Activated CD4-positive, alpha-beta memory T cell treated with anti-CD3 and anti-CD28 coated beads, Interleukin-2, amount 10 ng/mL, durations not matched to agents 7 days and 5 days (primary cell): ENCODE measurements at regions not wholly inside any gene's neighbourhood (a gene's known extent, or its start where the extent isn't known, plus 50 kb on each side); places are given as distances from the start of the nearest gene placed in this dataset.
A peak's percentile ranks its signal among the peaks of the same experiment; 100 is the strongest.

ENCODE experiments used
- CTCF ChIA-PET: fragments of 350-600 bp; sonication (Branson Sonifier 250); formaldehyde crosslinking; loops from one replicate; lab custom pipeline; 2021; ENCODE audit warnings: antibody characterized with exemption, inconsistent platforms; lab: Charles Lee
- POLR2A ChIA-PET: fragments of 350-600 bp; sonication (Branson Sonifier 250); formaldehyde crosslinking; loops from one replicate; lab custom pipeline; 2021; ENCODE audit warnings: antibody characterized with exemption; lab: Charles Lee
- DNase-seq: peaks from one replicate; pipeline ENCODE4 v3.0.0-alpha.2; 2020
- H3K27ac Mint-ChIP-seq: one replicate; pipeline ENCODE4 v1.8.0; 2021; ENCODE audit warnings: mild to moderate bottlenecking, mixed read lengths
- H3K27me3 Mint-ChIP-seq: one replicate; pipeline ENCODE4 v1.8.0; 2021; ENCODE audit warnings: mixed read lengths
- H3K36me3 Mint-ChIP-seq: one replicate; pipeline ENCODE4 v1.8.0; 2021; ENCODE audit warnings: low read depth, mixed read lengths
- H3K4me1 Mint-ChIP-seq: one replicate; pipeline ENCODE4 v1.8.0; 2021; ENCODE audit warnings: mixed read lengths
- H3K4me3 Mint-ChIP-seq: one replicate; pipeline ENCODE4 v1.8.0; 2021; ENCODE audit warnings: mild to moderate bottlenecking, mixed read lengths
- H3K9me3 Mint-ChIP-seq: one replicate; pipeline ENCODE4 v1.8.0; 2021; ENCODE audit warnings: mixed read lengths

- Mint-ChIP-seq H3K9me3 (peaks cover 17% of the 10 kb centered on the region), H3K4me3 (no peak overlapping the region), H3K27me3 (no peaks in the 10 kb centered on the region), H3K36me3 (no peaks in the 10 kb centered on the region), H3K27ac (no peak overlapping the region), H3K4me1 (peaks cover 8% of the 10 kb centered on the region)
- DNase-seq = no peak
- POLR2A ChIA-PET = no interaction called here
- CTCF ChIA-PET = no interaction called here
Observed at GRCh38 chr12:92436856-92437255, 265.9 kb upstream of the PLEKHG7 start.

- no peaks in the 10 kb centered on the region for H3K27me3 Mint-ChIP-seq
- no peak overlapping the region for H3K4me3 Mint-ChIP-seq
- peaks cover 17% of the 10 kb centered on the region for H3K9me3 Mint-ChIP-seq
- H3K27ac Mint-ChIP-seq = no peak overlapping the region
- H3K4me1 Mint-ChIP-seq = peaks cover 13% of the 10 kb centered on the region
- no peaks in the 10 kb centered on the region for H3K36me3 Mint-ChIP-seq
- ChIA-PET CTCF (no interaction called here), POLR2A (no interaction called here)
- no peak for DNase-seq
Observed at GRCh38 chr12:92434607-92435025, 268.2 kb upstream of the PLEKHG7 start.

- no peaks in the 10 kb centered on the region for H3K27me3 Mint-ChIP-seq
- POLR2A ChIA-PET = no interaction called here
- DNase-seq = no peak
- peaks cover 13% of the 10 kb centered on the region for H3K4me1 Mint-ChIP-seq
- CTCF ChIA-PET = no interaction called here
- H3K4me3 Mint-ChIP-seq = no peak overlapping the region
- no peak overlapping the region for H3K27ac Mint-ChIP-seq
- H3K36me3 Mint-ChIP-seq = peaks cover 7% of the 10 kb centered on the region
- H3K9me3 Mint-ChIP-seq = peaks cover 27% of the 10 kb centered on the region
Observed at GRCh38 chr12:92432724-92433441, 269.9 kb upstream of the PLEKHG7 start.

GRCh38 chr12:92431146-92431545, 271.6 kb upstream of the PLEKHG7 start:
- CTCF ChIA-PET = interaction anchor here (0.9 kb wide), 1 partner anchor 620 kb away, joined by 3 read pairs; no protein-coding TSS in a partner anchor
- Mint-ChIP-seq H3K36me3 (peaks cover 7% of the 10 kb centered on the region), H3K27me3 (no peaks in the 10 kb centered on the region), H3K9me3 (peaks cover 25% of the 10 kb centered on the region), H3K27ac (no peak overlapping the region), H3K4me1 (peaks cover 13% of the 10 kb centered on the region), H3K4me3 (no peak overlapping the region)
- peak; percentile 18 for DNase-seq
- POLR2A ChIA-PET = no interaction called here

- Mint-ChIP-seq H3K27me3 (no peaks in the 10 kb centered on the region), H3K9me3 (peaks cover 10% of the 10 kb centered on the region), H3K36me3 (peaks cover 7% of the 10 kb centered on the region), H3K27ac (no peak overlapping the region), H3K4me1 (peaks cover 3% of the 10 kb centered on the region), H3K4me3 (no peak overlapping the region)
- ChIA-PET CTCF (no interaction called here), POLR2A (no interaction called here)
- no peak for DNase-seq
Observed at GRCh38 chr12:92426332-92426731, 276.5 kb upstream of the PLEKHG7 start.

GRCh38 chr12:92425165-92425564, 277.6 kb upstream of the PLEKHG7 start:
- no peaks in the 10 kb centered on the region for H3K27me3 Mint-ChIP-seq
- POLR2A ChIA-PET = no interaction called here

GRCh38 chr12:92424338-92424737, 278.5 kb upstream of the PLEKHG7 start:
- peaks cover 5% of the 10 kb centered on the region for H3K36me3 Mint-ChIP-seq
- H3K27ac Mint-ChIP-seq = no peak overlapping the region
- POLR2A ChIA-PET = interaction anchor here (1.7 kb wide), 1 partner anchor 21 kb away, joined by 4 read pairs; no protein-coding TSS in a partner anchor
- H3K27me3 Mint-ChIP-seq = no peaks in the 10 kb centered on the region
- CTCF ChIA-PET = no interaction called here
- no peak for DNase-seq
- peaks cover 10% of the 10 kb centered on the region for H3K9me3 Mint-ChIP-seq
- H3K4me1 Mint-ChIP-seq = peaks cover 5% of the 10 kb centered on the region
- no peak overlapping the region for H3K4me3 Mint-ChIP-seq

More at GRCh38 chr12:92425165-92425564, 277.6 kb upstream of the PLEKHG7 start:
- DNase-seq = no peak
- peaks cover 10% of the 10 kb centered on the region for H3K9me3 Mint-ChIP-seq
- no peak overlapping the region for H3K27ac Mint-ChIP-seq
- CTCF ChIA-PET = no interaction called here
- peaks cover 5% of the 10 kb centered on the region for H3K4me1 Mint-ChIP-seq
- peaks cover 7% of the 10 kb centered on the region for H3K36me3 Mint-ChIP-seq
- no peak overlapping the region for H3K4me3 Mint-ChIP-seq

GRCh38 chr12:92421701-92422100, 276.1 kb upstream of the BTG1 start:
- peaks cover 5% of the 10 kb centered on the region for H3K4me1 Mint-ChIP-seq
- POLR2A ChIA-PET = no interaction called here

GRCh38 chr12:92421042-92421441, 275.4 kb upstream of the BTG1 start:
- POLR2A ChIA-PET = no interaction called here
- H3K9me3 Mint-ChIP-seq = peaks cover 4% of the 10 kb centered on the region
- H3K4me1 Mint-ChIP-seq = peaks cover 9% of the 10 kb centered on the region
- H3K4me3 Mint-ChIP-seq = no peak overlapping the region
- CTCF ChIA-PET = no interaction called here
- no peak for DNase-seq
- no peaks in the 10 kb centered on the region for H3K36me3 Mint-ChIP-seq
- no peak overlapping the region for H3K27ac Mint-ChIP-seq
- no peaks in the 10 kb centered on the region for H3K27me3 Mint-ChIP-seq

More at GRCh38 chr12:92421701-92422100, 276.1 kb upstream of the BTG1 start:
- Mint-ChIP-seq H3K27me3 (no peaks in the 10 kb centered on the region), H3K9me3 (peaks cover 4% of the 10 kb centered on the region), H3K4me3 (no peak overlapping the region), H3K36me3 (no peaks in the 10 kb centered on the region), H3K27ac (no peak overlapping the region)
- CTCF ChIA-PET = no interaction called here
- DNase-seq = no peak

- no peaks in the 10 kb centered on the region for H3K36me3 Mint-ChIP-seq
- H3K27me3 Mint-ChIP-seq = no peaks in the 10 kb centered on the region
- peaks cover 4% of the 10 kb centered on the region for H3K9me3 Mint-ChIP-seq
- CTCF ChIA-PET = interaction anchor here (2.5 kb wide), 1 partner anchor 11 kb away, joined by 10 read pairs; no protein-coding TSS in a partner anchor
- no peak overlapping the region for H3K4me3 Mint-ChIP-seq
- DNase-seq = no peak
- H3K4me1 Mint-ChIP-seq = peaks cover 9% of the 10 kb centered on the region
- POLR2A ChIA-PET = no interaction called here
- no peak overlapping the region for H3K27ac Mint-ChIP-seq
Observed at GRCh38 chr12:92419201-92419600, 273.6 kb upstream of the BTG1 start.

GRCh38 chr12:92418381-92418780, 272.7 kb upstream of the BTG1 start:
- H3K4me1 Mint-ChIP-seq = peaks cover 9% of the 10 kb centered on the region
- H3K27ac Mint-ChIP-seq = no peak overlapping the region
- ChIA-PET POLR2A (interaction anchor here (0.6 kb wide), 1 partner anchor 75 kb away, joined by 4 read pairs; no protein-coding TSS in a partner anchor), CTCF (interaction anchor here (2.5 kb wide), 1 partner anchor 10 kb away, joined by 10 read pairs; no protein-coding TSS in a partner anchor)
- H3K4me3 Mint-ChIP-seq = no peak overlapping the region
- no peaks in the 10 kb centered on the region for H3K27me3 Mint-ChIP-seq
- no peak for DNase-seq
- H3K9me3 Mint-ChIP-seq = peaks cover 4% of the 10 kb centered on the region
- H3K36me3 Mint-ChIP-seq = no peaks in the 10 kb centered on the region

GRCh38 chr12:92417373-92417772, 271.7 kb upstream of the BTG1 start:
- H3K4me1 Mint-ChIP-seq = peaks cover 9% of the 10 kb centered on the region
- no peaks in the 10 kb centered on the region for H3K36me3 Mint-ChIP-seq
- CTCF ChIA-PET = interaction anchor here (2.5 kb wide), 1 partner anchor 9 kb away, joined by 10 read pairs; no protein-coding TSS in a partner anchor
- H3K9me3 Mint-ChIP-seq = peaks cover 4% of the 10 kb centered on the region
- no peaks in the 10 kb centered on the region for H3K27me3 Mint-ChIP-seq
- DNase-seq = no peak
- POLR2A ChIA-PET = no interaction called here
- no peak overlapping the region for H3K27ac Mint-ChIP-seq
- H3K4me3 Mint-ChIP-seq = no peak overlapping the region

GRCh38 chr12:92416385-92416812, 270.8 kb upstream of the BTG1 start:
- ChIA-PET CTCF (no interaction called here), POLR2A (no interaction called here)
- Mint-ChIP-seq H3K27ac (no peak overlapping the region), H3K36me3 (no peaks in the 10 kb centered on the region), H3K27me3 (no peaks in the 10 kb centered on the region), H3K4me1 (peaks cover 9% of the 10 kb centered on the region), H3K4me3 (no peak overlapping the region), H3K9me3 (peaks cover 4% of the 10 kb centered on the region)
- DNase-seq = no peak
